H1 (cell line): ENCODE measurements at regions not wholly inside any gene's neighbourhood (a gene's known extent, or its start where the extent isn't known, plus 50 kb on each side); places are given as distances from the start of the nearest gene placed in this dataset.

Experiments used
- CTCF ChIA-PET: fragments of 300-600 bp; sonication (Branson Sonifier 250); formaldehyde crosslinking; loops from one replicate; lab custom pipeline; 2021; ENCODE audit not compliant: partially characterized antibody; lab: Charles Lee
- POLR2A ChIA-PET: fragments of 300-600 bp; sonication (Branson Sonifier 250); formaldehyde crosslinking; loops from one replicate; lab custom pipeline; 2021; ENCODE audit warnings: inconsistent platforms; ENCODE audit not compliant: partially characterized antibody; lab: Charles Lee
- DNase-seq, 2 experiments: peaks; one replicate each; pipeline versions ENCODE4 v3.0.0 to v3.0.0-alpha.2; 2010 to 2022; ENCODE audit warnings: low spot score in 2 of 2, low read depth in 1 of 2, mixed read lengths in 1 of 2
- FAIRE-seq: peaks from 2 replicates; lab custom pipeline; 2011; peaks lifted over from hg19 to GRCh38; lab: Jason Lieb, UNC
- H2AFZ ChIP-seq: 2 replicates; pipeline ENCODE4 v1.8.1; 2012; ENCODE audit warnings: low read length, inconsistent platforms
- H2AK5ac ChIP-seq: 2 replicates; pipeline ENCODE4 v1.6.1; 2013; ENCODE audit warnings: low read depth, low read length
- H2BK120ac ChIP-seq: replicated peaks from 2 replicates; pipeline ENCODE3; 2013; ENCODE audit warnings: low read depth, low read length, inconsistent platforms
- H2BK12ac ChIP-seq: 2 replicates; pipeline ENCODE4 v1.6.1; 2013; ENCODE audit warnings: low read depth, low read length
- H2BK15ac ChIP-seq: 2 replicates; pipeline ENCODE4 v1.6.1; 2013; ENCODE audit warnings: low read length
- H2BK20ac ChIP-seq: 2 replicates; pipeline ENCODE4 v1.6.1; 2013; ENCODE audit warnings: low read length
- H2BK5ac ChIP-seq: 2 replicates; pipeline ENCODE4 v1.6.1; 2013; ENCODE audit warnings: low read depth, low read length
- H3K14ac ChIP-seq: 2 replicates; pipeline ENCODE4 v1.6.1; 2013; ENCODE audit warnings: inconsistent platforms; ENCODE audit not compliant: insufficient read length
- H3K18ac ChIP-seq: 2 replicates; pipeline ENCODE4 v1.6.1; 2013; ENCODE audit warnings: low read length; ENCODE audit errors: extremely low read depth
- H3K23ac ChIP-seq: 2 replicates; pipeline ENCODE4 v1.6.1; 2013; ENCODE audit warnings: inconsistent platforms; ENCODE audit not compliant: insufficient read length
- H3K23me2 ChIP-seq: 2 replicates; pipeline ENCODE4 v1.6.1; 2013; ENCODE audit warnings: low read depth, low read length
- H3K27ac ChIP-seq: 2 replicates; pipeline ENCODE4 v1.6.1; 2011; ENCODE audit warnings: low read depth, low read length, inconsistent platforms
- H3K27me3 ChIP-seq, 4 experiments: replicated peaks in 1 of 4; 1 replicate in 1 of 4; 2 replicates in 3 of 4; pipeline versions ENCODE4 v1.6.1 to v1.8.1; 2011 to 2013; ENCODE audit warnings: low read length in 3 of 4, mild to moderate bottlenecking in 3 of 4, inconsistent platforms in 2 of 4, mixed read lengths in 2 of 4, moderate library complexity in 1 of 4; ENCODE audit not compliant: control insufficient read depth in 3 of 4, insufficient read depth in 3 of 4; ENCODE audit errors: extremely low read depth in 1 of 4
- H3K36me3 ChIP-seq, 4 experiments: 2 replicates each; pipeline versions ENCODE4 v1.6.1 to v1.8.1; 2011 to 2013; ENCODE audit warnings: mild to moderate bottlenecking in 4 of 4, low read length in 3 of 4, moderate library complexity in 2 of 4, control low read depth in 1 of 4, inconsistent platforms in 1 of 4; ENCODE audit not compliant: insufficient read depth in 4 of 4, control insufficient read depth in 2 of 4
- H3K4ac ChIP-seq: replicated peaks from 2 replicates; pipeline ENCODE3; 2013; ENCODE audit warnings: low read length, low read depth, mixed read lengths, inconsistent platforms; ENCODE audit not compliant: insufficient read length
- H3K4me1 ChIP-seq, 4 experiments: replicated peaks in 1 of 4; 1 replicate in 1 of 4; 2 replicates in 3 of 4; pipeline versions ENCODE4 v1.6.1 to v1.8.1; 2011 to 2013; ENCODE audit warnings: low read length in 3 of 4, inconsistent platforms in 2 of 4, mixed read lengths in 1 of 4; ENCODE audit not compliant: insufficient read depth in 4 of 4, control insufficient read depth in 3 of 4
- H3K4me2 ChIP-seq, 2 experiments: 2 replicates each; pipeline versions ENCODE4 v1.6.1 to v1.8.1; 2011 to 2013; ENCODE audit warnings: low read depth in 2 of 2, low read length in 2 of 2, control low read depth in 1 of 2, inconsistent platforms in 1 of 2, mild to moderate bottlenecking in 1 of 2; ENCODE audit not compliant: insufficient read depth in 1 of 2
- H3K4me3 ChIP-seq, 4 experiments: fragments of 200-600, 300-600 bp in 1 of 4; sonication (generic), shearing (Covaris generic), sonication (Bioruptor Twin) in 1 of 4; 2 replicates each; pipeline versions ENCODE4 v1.5.1 to v1.8.1; 2011 to 2016; ENCODE audit warnings: low read length in 4 of 4, low read depth in 3 of 4, control low read depth in 2 of 4, inconsistent platforms in 2 of 4, mild to moderate bottlenecking in 2 of 4, mixed read lengths in 1 of 4, moderate library complexity in 1 of 4; ENCODE audit not compliant: insufficient read depth in 2 of 4; ENCODE audit errors: extremely low read depth in 1 of 4
- H3K56ac ChIP-seq: replicated peaks from 2 replicates; pipeline ENCODE3; 2013; ENCODE audit warnings: low read depth, mild to moderate bottlenecking, mixed read lengths, low read length, inconsistent platforms; ENCODE audit not compliant: insufficient read length
- H3K79me1 ChIP-seq: 2 replicates; pipeline ENCODE4 v1.6.1; 2013; ENCODE audit warnings: low read depth, low read length, control low read depth
- H3K79me2 ChIP-seq, 2 experiments: 2 replicates each; pipeline versions ENCODE4 v1.6.1 to v1.8.1; 2012 to 2013; ENCODE audit warnings: low read length in 2 of 2, mild to moderate bottlenecking in 2 of 2, inconsistent platforms in 1 of 2; ENCODE audit not compliant: insufficient read depth in 2 of 2, control insufficient read depth in 1 of 2
- H3K9ac ChIP-seq, 4 experiments: replicated peaks in 1 of 4; 1 replicate in 1 of 4; 2 replicates in 3 of 4; pipeline versions ENCODE4 v1.6.1 to v1.8.1; 2011 to 2013; ENCODE audit warnings: low read depth in 3 of 4, low read length in 3 of 4, control low read depth in 2 of 4, mild to moderate bottlenecking in 2 of 4, moderate library complexity in 2 of 4, inconsistent platforms in 1 of 4; ENCODE audit errors: extremely low read depth in 1 of 4
- H3K9me3 ChIP-seq, 2 experiments: 2 replicates each; pipeline versions ENCODE4 v1.6.1 to v1.8.1; 2012 to 2013; ENCODE audit warnings: mild to moderate bottlenecking in 2 of 2, moderate library complexity in 2 of 2, control low read depth in 1 of 2, inconsistent platforms in 1 of 2, low read depth in 1 of 2, low read length in 1 of 2, mixed read lengths in 1 of 2; ENCODE audit not compliant: insufficient read depth in 2 of 2
- H4K20me1 ChIP-seq, 2 experiments: replicated peaks in 1 of 2; 2 replicates each; pipeline versions ENCODE3 to v1.8.1; 2011 to 2013; ENCODE audit warnings: inconsistent platforms in 2 of 2, low read length in 2 of 2, mild to moderate bottlenecking in 1 of 2; ENCODE audit not compliant: insufficient read depth in 2 of 2, control insufficient read depth in 1 of 2
- H4K5ac ChIP-seq: 2 replicates; pipeline ENCODE4 v1.6.1; 2013; ENCODE audit warnings: low read length, low read depth, mixed read lengths, inconsistent platforms; ENCODE audit not compliant: insufficient read length
- H4K8ac ChIP-seq: 2 replicates; pipeline ENCODE4 v1.8.0; 2013; ENCODE audit warnings: mild to moderate bottlenecking, moderate library complexity, low read length, inconsistent platforms; ENCODE audit not compliant: insufficient read depth; ENCODE audit errors: extremely low read depth
- H4K91ac ChIP-seq: replicated peaks from 2 replicates; pipeline ENCODE3; 2013; ENCODE audit warnings: low read length, mixed read lengths, inconsistent platforms; ENCODE audit not compliant: insufficient read length
- CBX8 ChIP-seq: fragments of 300-800, 300-1000 bp; sonication (generic); IDR thresholded peaks from 2 replicates; pipeline ENCODE4 v1.7.1; 2016; ENCODE audit warnings: low read depth, low read length, borderline replicate concordance
- EZH2 ChIP-seq: fragments of 200-600 bp; sonication (generic); IDR thresholded peaks from 2 replicates; pipeline ENCODE4 v1.7.1; 2012; ENCODE audit warnings: low read depth, mild to moderate bottlenecking, moderate library complexity, low read length, inconsistent platforms; ENCODE audit not compliant: severe bottlenecking
- GTF2F1 ChIP-seq: IDR thresholded peaks from 2 replicates; pipeline ENCODE4 v1.6.1; 2012; ENCODE audit warnings: low read depth, low read length, improper control_type of control experiment, borderline replicate concordance
- PHF8 ChIP-seq: fragments of 200-600 bp; sonication (generic); conservative IDR thresholded peaks from 2 replicates; pipeline ENCODE4 v1.7.1; 2012; ENCODE audit warnings: low read depth, mild to moderate bottlenecking, inconsistent platforms, low read length, moderate library complexity
- RAD21 ChIP-seq, 2 experiments: IDR thresholded peaks in 1 of 2; conservative IDR thresholded peaks in 1 of 2; 2 replicates each; pipeline ENCODE4 v1.6.1; 2011; ENCODE audit warnings: low read depth in 2 of 2, low read length in 2 of 2, improper control_type of control experiment in 1 of 2, inconsistent platforms in 1 of 2, mild to moderate bottlenecking in 1 of 2, moderate library complexity in 1 of 2
- SIN3A ChIP-seq, 2 experiments: IDR thresholded peaks in 1 of 2; conservative IDR thresholded peaks in 1 of 2; 2 replicates each; pipeline ENCODE4 v1.6.1; 2011 to 2012; ENCODE audit warnings: low read length in 2 of 2, improper control_type of control experiment in 1 of 2, low read depth in 1 of 2, mild to moderate bottlenecking in 1 of 2
- SP4 ChIP-seq: IDR thresholded peaks from 2 replicates; pipeline ENCODE4 v1.6.1; 2012; ENCODE audit warnings: low read length, inconsistent platforms
- SRF ChIP-seq: IDR thresholded peaks from 2 replicates; pipeline ENCODE4 v1.6.1; 2011; ENCODE audit warnings: mild to moderate bottlenecking, low read depth, low read length, moderate library complexity
- TAF1 ChIP-seq: IDR thresholded peaks from 2 replicates; pipeline ENCODE4 v1.6.1; 2011; ENCODE audit warnings: mild to moderate bottlenecking, low read depth, low read length
- WGBS, 2 experiments: shearing (Covaris generic) in 1 of 2; methylation state at CpG; one replicate each; pipeline versions ENCODE4 v1.1.6 to v1.1.7; 2013 to 2015; ENCODE audit warnings: low lambda C conversion rate in 2 of 2, mixed read lengths in 2 of 2, inconsistent platforms in 1 of 2, low coverage in 1 of 2, missing lambda C conversion rate in 1 of 2; ENCODE audit not compliant: insufficient replicate concordance in 2 of 2, insufficient coverage in 1 of 2, insufficient read length in 1 of 2; ENCODE audit errors: extremely low coverage in 1 of 2, missing lambda C conversion rate in 1 of 2; 5-methylcytosine and 5-hydroxymethylcytosine counted together
- TF ChIP-seq, protein P1 (sequence below), 3 experiments: IDR thresholded peaks; 1 replicate in 2 of 3; 2 replicates in 1 of 3; pipeline versions ENCODE4 v1.5.1 to v1.6.1; 2011; ENCODE audit warnings: low read length in 3 of 3, mild to moderate bottlenecking in 3 of 3, inconsistent platforms in 2 of 3, low read depth in 1 of 3, moderate library complexity in 1 of 3; ENCODE audit not compliant: insufficient read depth in 1 of 3; ENCODE audit errors: control extremely low read depth in 1 of 3

DNA sequence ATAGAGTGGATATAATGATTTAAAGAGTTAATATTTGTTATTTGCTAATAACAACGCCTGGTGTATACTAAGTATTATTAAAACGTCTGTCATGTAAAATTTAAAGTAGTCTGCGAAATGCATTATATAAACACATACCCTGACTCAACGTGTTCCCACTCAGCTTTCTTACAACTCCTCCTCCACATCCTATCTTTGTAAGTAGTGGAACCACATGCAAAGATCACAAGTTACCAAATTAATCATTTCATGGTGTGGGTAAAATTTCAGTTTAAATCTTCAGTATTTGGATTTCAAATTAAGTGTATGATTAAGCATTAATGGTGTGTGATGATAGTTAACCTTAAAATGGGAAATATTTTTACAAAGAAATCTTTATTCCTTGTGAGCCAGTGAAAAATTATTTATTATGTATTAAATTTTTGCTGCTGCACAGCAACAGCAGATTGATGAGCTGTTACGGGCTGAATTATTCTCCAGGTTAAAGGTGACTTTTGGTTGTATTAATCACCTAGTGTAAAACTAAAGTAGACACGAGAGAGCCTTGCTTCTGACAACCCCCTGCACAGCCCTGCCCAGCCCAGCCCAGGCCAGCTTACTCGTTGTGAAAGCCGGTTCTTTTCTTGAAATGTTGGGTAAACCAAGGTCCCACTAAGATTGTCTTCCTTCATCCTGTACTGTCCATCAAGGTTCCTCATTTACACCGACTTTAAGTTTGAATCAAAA, 373.5 kb downstream of the DTWD2 start:
- H3K4me1 ChIP-seq = no peaks in the 10 kb centered on the region
- no peak overlapping the region for H3K9ac ChIP-seq
- H3K4me3 ChIP-seq = no peak overlapping the region
- no peaks in the 10 kb centered on the region for H3K27me3 ChIP-seq
- H3K79me1 ChIP-seq = no peaks in the 10 kb centered on the region
- H3K4me2 ChIP-seq = no peak overlapping the region
- no peak overlapping the region for H3K14ac ChIP-seq
- H3K56ac ChIP-seq = no peak overlapping the region
- no peaks in the 10 kb centered on the region for H3K36me3 ChIP-seq
- POLR2A ChIA-PET = no interaction called here
- DNase-seq (no peak), FAIRE-seq (no peak)
- H2AFZ ChIP-seq = no peak overlapping the region
- H2BK5ac ChIP-seq = no peak overlapping the region
- H2BK20ac ChIP-seq = no peak overlapping the region
- H4K5ac ChIP-seq = no peak overlapping the region
- no peak overlapping the region for H2BK12ac ChIP-seq
- no peaks in the 10 kb centered on the region for H3K9me3 ChIP-seq
- H2BK15ac ChIP-seq = no peak overlapping the region
- H4K20me1 ChIP-seq = no peaks in the 10 kb centered on the region
- 88% methylated on average over 9 of the region's 9 CpGs; no CpG with 5 or more reads in 1 of the 2 experiments for WGBS, 2 experiments
- H3K79me2 ChIP-seq = no peaks in the 10 kb centered on the region
- no peak overlapping the region for H2AK5ac ChIP-seq
- CTCF ChIA-PET = interaction anchor here (0.9 to 2.2 kb wide), 3 partner anchors 16 to 1161 kb away, joined by 3 to 6 read pairs (median 3); no protein-coding TSS in a partner anchor
- H3K27ac ChIP-seq = no peak overlapping the region
- no peak overlapping the region for H4K8ac ChIP-seq
- no peak overlapping the region for H2BK120ac ChIP-seq
- H3K23ac ChIP-seq = no peak overlapping the region
- H3K4ac ChIP-seq = no peak overlapping the region
- no peak overlapping the region for H4K91ac ChIP-seq
- H3K18ac ChIP-seq = no peak overlapping the region
- H3K23me2 ChIP-seq = no peaks in the 10 kb centered on the region
- TF ChIP-seq SIN3A (conservative IDR thresholded peaks at IDR 0.05 in 1 of 2, IDR thresholded peaks at IDR 0.05 in 1 of 2; ENCODE audit: low read depth in 1 of 2, low read length in 2 of 2) = no peak
- TF ChIP-seq, protein P1, sequence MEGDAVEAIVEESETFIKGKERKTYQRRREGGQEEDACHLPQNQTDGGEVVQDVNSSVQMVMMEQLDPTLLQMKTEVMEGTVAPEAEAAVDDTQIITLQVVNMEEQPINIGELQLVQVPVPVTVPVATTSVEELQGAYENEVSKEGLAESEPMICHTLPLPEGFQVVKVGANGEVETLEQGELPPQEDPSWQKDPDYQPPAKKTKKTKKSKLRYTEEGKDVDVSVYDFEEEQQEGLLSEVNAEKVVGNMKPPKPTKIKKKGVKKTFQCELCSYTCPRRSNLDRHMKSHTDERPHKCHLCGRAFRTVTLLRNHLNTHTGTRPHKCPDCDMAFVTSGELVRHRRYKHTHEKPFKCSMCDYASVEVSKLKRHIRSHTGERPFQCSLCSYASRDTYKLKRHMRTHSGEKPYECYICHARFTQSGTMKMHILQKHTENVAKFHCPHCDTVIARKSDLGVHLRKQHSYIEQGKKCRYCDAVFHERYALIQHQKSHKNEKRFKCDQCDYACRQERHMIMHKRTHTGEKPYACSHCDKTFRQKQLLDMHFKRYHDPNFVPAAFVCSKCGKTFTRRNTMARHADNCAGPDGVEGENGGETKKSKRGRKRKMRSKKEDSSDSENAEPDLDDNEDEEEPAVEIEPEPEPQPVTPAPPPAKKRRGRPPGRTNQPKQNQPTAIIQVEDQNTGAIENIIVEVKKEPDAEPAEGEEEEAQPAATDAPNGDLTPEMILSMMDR (IDR thresholded peaks at IDR 0.05; ENCODE audit: control extremely low read depth in 1 of 3, insufficient read depth in 1 of 3, low read depth in 1 of 3, low read length in 3 of 3) = no peak
- TF ChIP-seq CBX8 = no peak
- TF ChIP-seq EZH2 = no peak
- no peak for TF ChIP-seq GTF2F1
- no peak for TF ChIP-seq RAD21 (IDR thresholded peaks at IDR 0.05 in 1 of 2, conservative IDR thresholded peaks at IDR 0.05 in 1 of 2; ENCODE audit: low read depth in 2 of 2, low read length in 2 of 2)
- TF ChIP-seq SP4 = no peak
- no peak for TF ChIP-seq SRF
- no peak for TF ChIP-seq PHF8
- no peak for TF ChIP-seq TAF1
